Sigmoid colon (tissue), 6 donors: ENCODE measurements at regions not wholly inside any gene's neighbourhood (a gene's known extent, or its start where the extent isn't known, plus 50 kb on each side); places are given as distances from the start of the nearest gene placed in this dataset.

Source experiments
- DNase-seq: peaks from one replicate; pipeline ENCODE4 v3.0.0-alpha.2; 2019
- H3K27ac ChIP-seq, 4 donors: fragments of 200-600 bp; sonication (generic); one replicate each; pipeline ENCODE4 v1.5.1; 2016 to 2019; ENCODE audit warnings: mild to moderate bottlenecking in 1 of 4
- H3K27me3 ChIP-seq, 3 donors: fragments of 200-600 bp; sonication (generic); one replicate each; pipeline ENCODE4 v1.5.1; 2019; ENCODE audit warnings: mild to moderate bottlenecking in 1 of 3
- H3K36me3 ChIP-seq, 4 donors: fragments of 200-600 bp; sonication (generic); one replicate each; pipeline ENCODE4 v1.5.1; 2016 to 2019
- H3K4me1 ChIP-seq, 4 donors: fragments of 200-600 bp; sonication (generic); one replicate each; pipeline ENCODE4 v1.5.1; 2017 to 2019
- H3K4me3 ChIP-seq, 4 donors: fragments of 200-600 bp; sonication (generic); one replicate each; pipeline ENCODE4 v1.5.1; 2017 to 2019; ENCODE audit warnings: mild to moderate bottlenecking in 2 of 4, moderate library complexity in 1 of 4
- H3K9me3 ChIP-seq, 4 donors: fragments of 200-600 bp in 3 of 4; sonication (generic) in 3 of 4; one replicate each; pipeline versions ENCODE4 v1.5.1 to v1.6.1; 2013 to 2019
- EP300 ChIP-seq, 4 donors: sonication (generic); formaldehyde crosslinking; IDR thresholded peaks; one replicate each; pipeline ENCODE4 v1.6.1; 2017; ENCODE audit warnings: antibody characterized with exemption in 4 of 4
- POLR2A ChIP-seq, 2 donors: fragments of 450-650 bp; IDR thresholded peaks; one replicate each; pipeline ENCODE4 v1.6.1; 2016; ENCODE audit warnings: antibody characterized with exemption in 2 of 2, mild to moderate bottlenecking in 2 of 2, moderate library complexity in 2 of 2
- POLR2AphosphoS5 ChIP-seq, 4 donors: sonication (generic); formaldehyde crosslinking; IDR thresholded peaks; one replicate each; pipeline ENCODE4 v1.6.1; 2017; ENCODE audit warnings: antibody characterized with exemption in 4 of 4
- WGBS, 2 donors: extraction: QIAGEN DNeasy Blood & Tissue Kit; methylation state at CpG; one replicate each; pipeline ENCODE4 v1.1.7; 2013; 5-methylcytosine and 5-hydroxymethylcytosine counted together
- intact Hi-C: fragments of 100-400 bp; cut with DNase I; formaldehyde crosslinking; loops from one replicate; pipeline ENCODE4 v1.15.1; 2023
- TF ChIP-seq, protein P1 (sequence below), 4 experiments: fragments of 450-650 bp in 3 of 4; fragments of 200-600 bp in 1 of 4; IDR thresholded peaks; one replicate each; pipeline ENCODE4 v1.5.1; 2016 to 2019; ENCODE audit warnings: antibody characterized with exemption in 4 of 4, mild to moderate bottlenecking in 3 of 4, moderate library complexity in 2 of 4
- donor health status: healthy with polysubstance abuse.
- donor health status: healthy.

GRCh38 chr6:147974376-147974775, 368.3 kb upstream of the SASH1 start:
- Histone ChIP-seq H3K9me3 (no peaks in the 10 kb centered on the region), H3K36me3 (no peaks in the 10 kb centered on the region), H3K27me3 (no peaks in the 10 kb centered on the region), H3K4me3 (no peak overlapping the region), H3K27ac (no peak overlapping the region), H3K4me1 (no peaks in the 10 kb centered on the region)
- intact Hi-C loops, result no loop called here
- no peak for DNase-seq
- TF ChIP-seq POLR2AphosphoS5 (IDR thresholded peaks at IDR 0.05) (no peak), POLR2A (IDR thresholded peaks at IDR 0.05) (no peak), EP300 (IDR thresholded peaks at IDR 0.05) (no peak)
- TF ChIP-seq, protein P1, sequence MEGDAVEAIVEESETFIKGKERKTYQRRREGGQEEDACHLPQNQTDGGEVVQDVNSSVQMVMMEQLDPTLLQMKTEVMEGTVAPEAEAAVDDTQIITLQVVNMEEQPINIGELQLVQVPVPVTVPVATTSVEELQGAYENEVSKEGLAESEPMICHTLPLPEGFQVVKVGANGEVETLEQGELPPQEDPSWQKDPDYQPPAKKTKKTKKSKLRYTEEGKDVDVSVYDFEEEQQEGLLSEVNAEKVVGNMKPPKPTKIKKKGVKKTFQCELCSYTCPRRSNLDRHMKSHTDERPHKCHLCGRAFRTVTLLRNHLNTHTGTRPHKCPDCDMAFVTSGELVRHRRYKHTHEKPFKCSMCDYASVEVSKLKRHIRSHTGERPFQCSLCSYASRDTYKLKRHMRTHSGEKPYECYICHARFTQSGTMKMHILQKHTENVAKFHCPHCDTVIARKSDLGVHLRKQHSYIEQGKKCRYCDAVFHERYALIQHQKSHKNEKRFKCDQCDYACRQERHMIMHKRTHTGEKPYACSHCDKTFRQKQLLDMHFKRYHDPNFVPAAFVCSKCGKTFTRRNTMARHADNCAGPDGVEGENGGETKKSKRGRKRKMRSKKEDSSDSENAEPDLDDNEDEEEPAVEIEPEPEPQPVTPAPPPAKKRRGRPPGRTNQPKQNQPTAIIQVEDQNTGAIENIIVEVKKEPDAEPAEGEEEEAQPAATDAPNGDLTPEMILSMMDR (IDR thresholded peaks at IDR 0.05), result no peak
- 78 to 81% methylated on average over 4 of the region's 4 CpGs for WGBS, 2 donors

GRCh38 chr6:147977851-147978465, 364.7 kb upstream of the SASH1 start:
- Histone ChIP-seq H3K4me3 (no peak overlapping the region), H3K27me3 (no peaks in the 10 kb centered on the region), H3K27ac (no peak overlapping the region), H3K9me3 (no peaks in the 10 kb centered on the region), H3K4me1 (no peaks in the 10 kb centered on the region), H3K36me3 (no peaks in the 10 kb centered on the region)
- intact Hi-C loops, result no loop called here
- 89 to 90% methylated on average over 5 of the region's 5 CpGs for WGBS, 2 donors
- DNase-seq, result no peak
- TF ChIP-seq, protein P1 (IDR thresholded peaks at IDR 0.05), result no peak
- TF ChIP-seq POLR2AphosphoS5 (IDR thresholded peaks at IDR 0.05), result no peak
- no peak for TF ChIP-seq POLR2A (IDR thresholded peaks at IDR 0.05)
- no peak for TF ChIP-seq EP300 (IDR thresholded peaks at IDR 0.05)

- Histone ChIP-seq H3K4me3 (no peak overlapping the region), H3K4me1 (peaks cover 0 to 8% (median 0%) of the 10 kb centered on the region in 4 donors), H3K27ac (no peak overlapping the region), H3K27me3 (no peaks in the 10 kb centered on the region), H3K9me3 (no peaks in the 10 kb centered on the region), H3K36me3 (no peaks in the 10 kb centered on the region)
- WGBS, 2 donors, result 84 to 92% methylated on average over 2 of the region's 2 CpGs
- no peak for DNase-seq
- TF ChIP-seq EP300 (IDR thresholded peaks at IDR 0.05), result no peak
- intact Hi-C loops, result no loop called here
Measured at GRCh38 chr6:147979966-147980365, 362.7 kb upstream of the SASH1 start.

- Histone ChIP-seq H3K9me3 (no peaks in the 10 kb centered on the region), H3K27ac (no peak overlapping the region), H3K36me3 (no peaks in the 10 kb centered on the region), H3K4me3 (no peak overlapping the region), H3K27me3 (no peaks in the 10 kb centered on the region), H3K4me1 (peaks cover 0 to 8% (median 0%) of the 10 kb centered on the region in 4 donors)
- WGBS, 2 donors, result 74 to 76% methylated on average over 6 of the region's 6 CpGs
- intact Hi-C loops, result no loop called here
- TF ChIP-seq EP300 (IDR thresholded peaks at IDR 0.05), result no peak
- TF ChIP-seq POLR2AphosphoS5 (IDR thresholded peaks at IDR 0.05), result no peak
- TF ChIP-seq, protein P1 (IDR thresholded peaks at IDR 0.05), result no peak
- no peak for TF ChIP-seq POLR2A (IDR thresholded peaks at IDR 0.05)
- no peak for DNase-seq
Measured at GRCh38 chr6:147983581-147984366, 358.9 kb upstream of the SASH1 start.

- WGBS, 2 donors, result 68 to 72% methylated on average over 3 of the region's 3 CpGs
- intact Hi-C loops, result no loop called here
- H3K27me3 ChIP-seq, result no peaks in the 10 kb centered on the region
- no peaks in the 10 kb centered on the region for H3K36me3 ChIP-seq
- H3K9me3 ChIP-seq, result no peaks in the 10 kb centered on the region
- peaks cover 0 to 8% (median 0%) of the 10 kb centered on the region in 4 donors for H3K4me1 ChIP-seq
- H3K4me3 ChIP-seq, result no peak overlapping the region
- no peak overlapping the region for H3K27ac ChIP-seq
- TF ChIP-seq POLR2A (IDR thresholded peaks at IDR 0.05), result no peak
- no peak for TF ChIP-seq EP300 (IDR thresholded peaks at IDR 0.05)
- TF ChIP-seq, protein P1 (IDR thresholded peaks at IDR 0.05), result no peak
- TF ChIP-seq POLR2AphosphoS5 (IDR thresholded peaks at IDR 0.05), result no peak
- no peak for DNase-seq
Measured at GRCh38 chr6:147986846-147987245, 355.8 kb upstream of the SASH1 start.
